NCI-H2196 treated with DMSO at 0.1 percent for 48 hours (cell line): ENCODE measurements at regions not wholly inside any gene's neighbourhood (a gene's known extent, or its start where the extent isn't known, plus 50 kb on each side); places are given as distances from the start of the nearest gene placed in this dataset.

Experiments used
- DNase-seq: peaks from one replicate; lab custom pipeline; 2025; ENCODE audit not compliant: unreplicated experiment; lab: John Stamatoyannopoulos, UW

DNA sequence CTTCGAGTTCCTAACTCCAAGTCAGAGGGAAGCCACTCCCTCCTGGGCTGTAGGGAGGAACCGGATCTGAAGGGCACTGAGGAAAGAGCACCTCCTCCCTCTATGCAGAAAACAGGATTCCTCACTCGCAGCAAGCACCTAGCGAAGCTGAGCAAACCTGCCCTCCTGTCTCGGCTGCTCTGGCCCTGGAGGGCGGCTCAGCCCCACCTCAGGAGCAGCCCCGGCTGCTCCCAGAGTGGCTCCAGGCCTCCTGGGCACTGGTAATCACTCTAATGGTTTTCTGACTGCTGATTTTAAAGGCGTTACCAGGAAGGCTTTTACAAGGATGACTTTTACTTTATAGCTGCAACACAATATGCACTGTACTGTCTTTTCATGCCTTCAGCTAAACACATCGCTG is 312.5 kb downstream of the TEX29 start:
- no peak for DNase-seq

DNA sequence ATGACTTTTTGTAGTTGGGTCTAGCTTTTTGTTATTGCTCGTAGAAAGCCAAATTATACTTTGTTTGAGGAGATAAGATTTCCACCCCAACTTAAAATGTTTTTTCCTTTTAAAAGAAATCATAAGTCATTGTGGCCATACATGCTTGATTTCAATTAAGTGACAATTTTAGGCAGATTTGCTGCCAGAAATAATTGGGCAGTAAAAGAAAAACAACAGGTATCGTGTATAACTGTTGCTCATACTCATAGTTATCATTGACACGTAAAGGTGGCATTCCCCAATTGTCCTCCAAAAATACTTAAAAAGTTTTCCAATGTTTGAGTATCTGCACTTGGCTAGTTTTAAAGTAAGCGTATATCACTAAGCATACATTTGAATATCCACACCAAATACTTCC is 313.0 kb downstream of the TEX29 start:
- no peak for DNase-seq

DNA sequence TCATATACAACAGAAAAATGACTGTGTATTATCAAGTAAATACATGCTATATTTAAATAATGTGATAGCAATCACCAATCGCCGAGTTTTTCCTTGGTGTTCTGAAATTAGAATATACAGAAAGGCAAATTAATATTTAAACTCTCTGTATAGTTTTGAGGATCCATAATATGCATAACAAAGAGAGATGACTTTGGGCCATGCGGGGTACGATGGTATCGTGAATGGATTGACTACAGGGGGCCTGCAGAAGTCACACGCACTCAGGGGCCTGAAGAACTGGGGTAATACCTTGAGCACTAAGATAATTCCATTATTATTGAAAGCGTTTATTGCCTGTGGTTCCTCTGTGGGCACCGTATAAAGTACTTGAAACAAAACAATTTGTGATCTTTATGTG is 314.0 kb downstream of the TEX29 start:
- no peak for DNase-seq

DNA sequence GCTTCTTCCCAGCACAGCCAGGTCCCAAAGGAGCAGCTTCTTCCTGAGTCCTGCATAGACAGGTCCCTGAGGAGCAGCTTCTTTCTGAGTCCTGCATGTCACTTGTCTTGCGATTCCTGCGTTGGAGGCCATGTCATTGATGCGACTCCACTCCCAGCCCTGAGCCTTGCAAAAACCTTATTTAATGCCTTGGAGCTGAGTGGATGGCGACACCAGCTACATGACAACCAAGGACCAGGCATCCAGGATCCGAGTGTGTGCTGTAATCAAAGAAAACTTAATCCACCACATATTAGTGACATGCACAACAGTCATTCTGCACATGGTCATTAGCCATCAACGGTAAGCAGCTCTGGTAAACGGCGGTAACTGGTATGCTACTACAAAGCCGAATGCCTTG is 315.8 kb downstream of the TEX29 start:
- no peak for DNase-seq

DNA sequence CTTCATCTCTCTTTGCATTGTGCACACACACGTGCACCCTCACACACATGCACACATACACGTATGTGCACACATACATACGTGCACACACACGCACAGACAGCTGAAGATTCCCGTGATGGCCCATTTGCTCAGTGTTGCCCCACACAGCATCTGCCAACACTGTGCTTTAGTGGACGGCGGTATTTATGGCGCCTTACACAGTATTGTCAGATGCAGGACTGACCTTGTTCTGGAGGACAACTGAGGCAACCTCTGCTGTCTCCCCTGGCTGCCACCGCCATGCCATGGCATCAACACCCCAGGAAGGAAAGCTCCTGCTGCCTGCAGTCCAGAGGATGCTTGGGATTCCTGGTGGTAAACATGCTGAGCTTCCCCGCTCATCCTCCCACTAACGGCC is 316.4 kb downstream of the TEX29 start:
- DNase-seq: no peak

DNA sequence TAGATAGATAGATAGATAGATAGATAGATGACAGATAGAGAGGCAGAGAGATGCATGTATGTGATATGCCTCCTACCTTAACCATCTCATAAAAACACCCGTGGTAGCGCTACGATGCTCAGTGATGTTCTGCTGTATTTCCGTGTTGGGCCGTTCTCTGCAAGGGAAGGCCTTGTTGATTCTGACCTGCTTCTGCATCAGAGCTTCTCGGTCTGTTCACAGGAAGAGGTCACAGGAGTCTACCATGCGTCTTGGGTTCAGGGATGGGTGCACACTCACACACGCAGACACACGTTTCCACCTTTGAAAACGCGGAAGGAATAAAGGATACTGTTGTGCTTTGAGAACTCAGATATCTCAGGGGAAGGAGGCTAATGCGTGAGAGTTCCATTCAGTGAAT is 316.9 kb downstream of the TEX29 start:
- no peak for DNase-seq

DNA sequence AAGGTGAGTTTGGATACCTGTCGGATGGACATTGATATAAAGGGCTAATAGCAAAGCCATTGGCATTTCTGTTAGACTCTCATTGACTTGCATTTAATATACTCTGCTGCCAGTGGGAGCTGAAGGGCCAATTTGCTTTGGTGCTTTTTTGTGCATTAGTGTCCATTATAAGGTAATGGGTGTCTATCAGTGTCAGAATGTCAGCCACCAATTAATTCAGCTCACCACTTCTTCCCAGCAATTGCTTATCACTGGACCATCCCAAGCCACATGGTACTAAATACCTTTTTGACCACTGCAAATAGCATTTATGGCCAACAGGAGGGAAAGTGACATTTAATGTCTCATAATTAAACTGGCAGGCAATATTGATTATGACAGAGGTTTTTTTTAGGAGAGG is 317.8 kb downstream of the TEX29 start:
- no peak for DNase-seq

DNA sequence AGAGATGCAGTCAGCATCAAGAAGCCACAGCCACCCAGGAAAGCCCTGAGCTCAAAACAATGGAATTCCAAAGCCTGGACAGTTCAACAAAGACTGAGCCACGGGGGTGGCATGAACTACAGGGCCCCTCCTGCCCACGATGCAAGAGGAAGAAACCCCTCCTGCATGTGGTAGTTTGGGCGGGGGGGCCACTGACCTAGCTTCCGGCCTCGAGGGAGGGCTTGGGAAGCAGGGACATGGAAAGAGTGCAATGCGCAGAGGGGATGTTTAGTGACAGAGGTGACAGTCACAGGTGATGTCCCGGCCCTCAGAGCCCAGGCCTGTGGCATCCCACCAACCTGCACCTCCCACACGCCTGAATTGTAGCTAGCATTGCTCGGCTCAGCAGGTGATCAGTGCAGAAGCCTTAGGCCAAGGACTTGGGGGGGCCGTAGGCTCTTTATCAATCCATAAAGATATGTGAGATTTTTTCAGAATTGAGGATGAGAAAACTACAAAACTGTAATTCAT is 318.8 kb downstream of the TEX29 start:
- no peak for DNase-seq

DNA sequence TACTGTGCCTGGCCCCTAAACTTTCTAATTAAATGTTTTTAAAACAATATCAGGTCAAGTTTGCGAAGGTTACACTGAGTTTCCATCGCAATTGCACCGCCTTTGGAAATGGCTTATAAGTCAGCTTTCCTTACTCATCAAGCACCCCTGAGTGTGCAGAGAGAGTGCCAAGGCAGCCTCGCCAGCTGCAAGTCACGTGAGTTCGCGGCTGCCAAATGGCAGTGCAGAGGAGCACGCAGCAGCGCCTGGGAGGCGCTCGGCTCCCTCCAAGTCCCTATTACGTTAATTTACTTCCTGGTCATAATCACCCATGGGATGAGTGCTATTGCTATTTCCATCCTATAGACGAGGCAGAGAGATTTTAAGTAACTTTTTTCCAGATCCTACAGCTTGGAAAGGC is 319.6 kb downstream of the TEX29 start:
- DNase-seq: no peak

DNA sequence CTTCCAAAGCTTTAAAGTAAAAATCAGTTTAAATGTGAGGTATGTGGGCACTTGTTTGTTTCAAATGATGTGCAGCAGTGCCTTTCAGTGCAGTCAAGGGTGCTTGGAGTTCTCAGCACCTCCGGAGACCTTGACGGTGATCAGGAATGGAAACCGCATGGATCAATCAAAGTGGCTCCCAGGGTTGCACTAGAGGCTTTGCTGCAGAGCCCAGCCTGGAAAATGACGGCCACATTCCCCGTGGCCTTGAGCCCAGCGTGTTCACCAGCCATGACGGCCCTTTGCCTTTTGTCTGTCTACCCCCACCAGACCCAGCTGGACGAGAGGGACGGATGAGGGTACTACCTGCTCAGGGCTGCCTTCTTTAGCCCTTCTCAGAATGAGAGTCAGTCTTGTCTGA is 320.0 kb downstream of the TEX29 start:
- no peak for DNase-seq

DNA sequence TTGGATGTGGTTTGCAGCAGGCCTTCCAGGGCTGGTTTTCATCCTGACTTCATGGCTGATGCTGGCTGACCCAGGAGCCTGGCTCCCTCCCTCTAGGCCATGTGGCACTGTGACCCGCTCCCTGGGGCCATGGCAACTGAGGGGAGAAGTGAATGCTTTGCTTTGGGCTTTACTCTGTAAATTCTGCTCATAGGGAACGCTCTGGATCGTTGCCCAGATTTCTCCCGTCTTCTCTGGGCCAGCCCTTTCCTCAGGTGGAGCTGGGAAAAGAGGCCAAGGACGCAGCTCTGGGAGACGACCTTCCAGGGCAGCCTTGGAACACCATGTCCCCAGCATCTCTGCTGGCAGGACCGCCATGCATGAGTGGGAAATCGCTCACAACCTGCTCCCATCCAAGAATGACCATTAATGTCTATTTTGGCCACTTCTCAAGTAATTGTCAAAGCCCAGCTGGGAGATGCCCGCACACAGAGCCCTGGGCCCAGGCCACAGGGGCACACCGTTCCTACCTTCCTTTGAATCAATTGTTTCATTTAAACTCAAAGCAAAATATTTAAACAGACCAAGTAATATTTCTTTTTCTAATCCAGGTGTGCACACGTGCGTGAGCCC is 321.8 kb downstream of the TEX29 start:
- no peak for DNase-seq

DNA sequence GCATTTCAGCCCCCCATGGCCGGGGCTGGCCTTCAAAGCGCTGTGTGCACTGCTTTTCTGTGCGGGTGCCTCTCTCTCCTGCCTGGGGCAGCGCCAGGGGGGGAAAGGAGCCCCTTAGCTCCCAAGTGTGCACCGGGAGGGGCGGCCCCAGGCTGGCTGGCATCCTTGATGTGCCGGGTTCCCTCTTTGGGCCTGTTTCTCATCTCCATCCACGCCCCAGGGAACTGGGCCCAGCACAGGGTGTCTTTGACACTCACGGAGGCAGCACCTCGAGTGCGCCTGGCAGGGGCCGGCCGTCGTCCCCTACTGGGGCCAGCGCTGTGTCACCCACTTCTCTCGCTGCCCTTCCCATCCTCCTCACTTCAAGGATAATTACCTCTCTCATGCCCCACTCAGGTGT is 324.3 kb downstream of the TEX29 start:
- DNase-seq: no peak

DNA sequence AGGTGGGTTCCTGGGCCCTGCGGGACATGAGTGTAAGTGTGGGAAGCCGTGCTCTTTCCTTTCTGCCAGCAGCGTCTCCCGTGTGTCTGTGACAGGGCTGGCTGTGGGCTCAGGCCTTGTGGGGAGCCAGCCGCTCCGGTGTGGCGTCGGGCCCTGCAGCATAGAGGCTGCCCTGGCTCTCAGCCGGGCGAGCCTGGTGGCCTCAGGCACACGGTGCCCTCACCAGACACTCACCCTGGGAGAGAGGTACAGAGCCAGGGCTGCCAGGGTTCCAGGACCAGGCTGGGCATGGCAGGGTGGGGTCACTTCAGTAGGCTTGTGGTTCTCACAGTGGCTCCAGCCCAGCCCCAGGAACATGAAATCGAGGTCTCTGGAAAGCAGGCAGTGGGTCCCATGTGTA is 324.8 kb downstream of the TEX29 start:
- no peak for DNase-seq

DNA sequence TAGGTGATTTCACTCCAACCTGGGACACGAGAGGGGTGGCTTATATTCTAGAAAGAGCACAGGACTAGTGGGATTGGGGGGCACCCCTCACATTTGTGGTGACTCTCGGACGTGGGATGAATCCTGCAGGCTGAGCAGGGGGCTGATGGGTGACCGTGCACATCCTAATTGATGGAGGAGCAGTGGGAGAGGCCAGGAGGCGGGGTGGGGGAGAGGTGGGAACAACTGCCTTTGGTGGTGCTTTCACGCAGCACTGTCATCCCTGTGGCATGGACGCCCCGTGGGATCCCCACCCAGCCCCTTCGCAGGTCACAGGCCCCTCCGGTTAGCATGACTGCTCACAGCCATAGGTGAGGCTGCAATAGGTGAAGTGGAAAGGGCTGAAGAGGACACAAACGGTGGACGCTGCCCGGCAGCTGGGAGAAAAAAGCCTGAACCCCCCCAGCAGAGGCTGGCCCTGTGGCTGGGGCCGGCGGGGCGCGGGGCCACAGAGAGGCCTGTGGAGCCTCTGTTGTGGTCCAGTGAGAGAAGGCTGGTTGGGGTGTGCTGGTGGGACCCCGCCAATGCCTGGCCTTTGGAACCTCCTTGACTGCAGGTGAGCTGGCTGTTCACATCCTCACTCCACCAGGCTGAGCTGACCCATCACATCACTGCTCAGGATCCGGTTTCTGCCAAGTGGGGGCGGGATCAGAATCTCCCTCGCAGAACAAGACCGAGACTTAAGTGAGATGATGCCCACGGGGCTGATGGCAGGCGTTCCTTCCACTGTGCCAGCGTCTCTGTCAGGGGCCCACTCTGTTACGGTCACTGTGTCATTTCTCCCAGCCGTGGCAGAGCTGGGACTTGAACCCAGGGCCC is 325.4 kb downstream of the TEX29 start:
- DNase-seq: no peak

DNA sequence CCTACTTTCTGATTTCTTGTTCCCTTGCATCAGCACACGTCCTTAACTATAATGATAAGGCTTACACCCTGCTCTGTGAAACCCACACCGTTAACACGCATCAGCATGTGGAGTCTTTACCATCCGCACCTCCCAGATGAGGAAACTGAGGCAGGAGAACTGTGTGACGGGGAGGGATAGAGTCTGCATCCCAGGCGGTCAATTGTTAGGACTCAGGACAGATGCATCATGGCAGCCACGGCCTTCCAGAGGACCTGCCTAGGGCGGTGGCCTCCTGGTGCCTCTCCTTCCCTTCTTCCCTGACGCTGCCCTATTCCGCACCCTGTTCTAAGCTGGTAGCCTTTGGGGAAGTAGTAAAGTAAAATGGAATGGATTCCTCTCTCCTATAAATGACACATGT is 326.0 kb downstream of the TEX29 start:
- no peak for DNase-seq

DNA sequence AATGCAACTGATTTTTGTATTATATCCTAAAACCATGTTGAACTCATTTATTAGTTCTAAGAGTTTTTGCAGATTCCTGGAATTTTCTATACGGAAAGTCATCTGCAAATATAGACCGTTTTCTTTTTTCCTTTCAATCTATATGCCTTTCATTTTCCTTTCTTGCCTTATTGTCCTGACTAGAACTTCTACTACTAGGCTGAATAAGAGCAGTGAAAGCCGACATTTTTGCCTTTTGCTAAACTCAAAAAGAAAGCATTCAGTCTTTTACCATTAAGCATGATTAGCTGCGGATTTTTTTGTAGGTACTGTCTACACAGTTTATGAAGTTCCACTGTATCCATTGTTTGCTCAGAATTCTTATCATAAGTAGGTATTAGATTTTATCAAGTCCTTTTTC is 328.4 kb downstream of the TEX29 start:
- DNase-seq: no peak

DNA sequence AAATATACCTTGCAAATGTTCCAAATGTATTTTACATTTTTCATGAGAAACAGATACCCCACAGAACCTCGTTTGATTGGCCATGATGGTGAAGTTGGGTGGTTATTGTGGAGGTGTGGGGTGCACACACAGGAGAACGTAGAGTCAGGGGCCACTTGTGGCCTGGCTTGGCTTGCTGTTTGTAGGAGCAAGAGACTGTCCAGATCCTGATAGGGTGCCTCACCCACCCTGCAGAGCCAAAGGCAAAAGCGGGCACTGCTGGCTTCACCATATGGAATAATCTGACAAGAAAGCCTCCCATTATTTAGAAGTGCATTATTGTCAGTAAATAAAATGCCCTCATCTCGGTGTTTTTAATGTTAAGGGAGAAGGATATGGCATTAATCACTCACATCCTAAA is 330.2 kb downstream of the TEX29 start:
- no peak for DNase-seq

DNA sequence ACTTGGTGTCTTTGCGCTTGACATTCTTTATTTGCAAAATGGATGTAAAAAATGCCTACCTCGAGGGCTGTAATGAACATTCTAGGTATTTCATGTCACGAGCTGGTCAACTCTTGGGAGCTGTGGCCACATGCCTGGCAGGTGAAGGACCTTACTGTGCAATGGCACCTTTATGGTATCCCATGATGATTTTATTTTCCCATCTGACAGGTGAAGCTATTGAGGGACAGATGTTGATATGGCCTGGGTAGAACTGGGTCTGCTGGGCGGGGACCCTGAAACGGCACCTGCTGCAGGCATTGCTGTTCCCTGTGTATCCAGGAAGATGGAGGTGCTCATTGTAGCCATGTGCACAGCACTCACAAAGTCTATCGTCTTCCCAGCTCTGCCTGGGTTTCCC is 332.2 kb downstream of the TEX29 start:
- DNase-seq: no peak

DNA sequence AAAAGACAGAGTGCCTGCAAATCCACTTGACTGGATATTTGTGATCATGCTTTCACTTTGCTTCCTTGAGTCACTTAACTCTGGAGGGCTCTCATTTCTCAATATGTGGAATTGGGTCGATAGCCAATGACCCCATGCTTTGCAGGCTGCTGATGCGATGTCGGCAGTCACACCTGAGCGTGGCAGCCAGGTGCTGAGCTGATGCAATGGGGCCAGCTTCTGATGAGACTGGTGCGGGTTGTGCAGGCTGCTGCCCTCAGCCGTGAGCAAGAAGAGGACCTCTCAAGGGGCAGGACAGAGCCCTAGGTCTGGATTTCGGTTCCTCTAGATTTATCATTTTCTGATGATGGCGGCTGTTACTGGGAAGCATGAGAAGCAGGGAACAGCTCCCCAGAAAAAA is 334.1 kb downstream of the TEX29 start:
- DNase-seq: no peak

DNA sequence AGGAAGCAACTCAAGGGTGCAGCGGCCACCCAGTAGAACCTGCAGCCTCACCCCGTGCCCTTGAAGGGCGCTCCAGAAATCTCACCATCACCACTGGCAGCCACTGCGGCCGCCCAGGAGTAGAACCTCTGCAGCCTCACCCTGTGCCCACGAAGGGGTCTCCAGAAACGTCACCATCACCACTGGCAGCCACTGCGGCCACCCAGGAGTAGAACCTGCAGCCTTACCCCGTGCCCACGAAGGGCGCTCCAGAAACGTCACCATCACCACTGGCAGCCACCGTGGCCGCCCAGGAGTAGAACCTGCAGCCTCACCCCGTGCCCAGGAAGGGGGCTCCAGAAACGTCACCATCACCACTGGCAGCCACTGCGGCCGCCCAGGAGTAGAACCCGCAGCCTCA is 336.0 kb downstream of the TEX29 start:
- no peak for DNase-seq

DNA sequence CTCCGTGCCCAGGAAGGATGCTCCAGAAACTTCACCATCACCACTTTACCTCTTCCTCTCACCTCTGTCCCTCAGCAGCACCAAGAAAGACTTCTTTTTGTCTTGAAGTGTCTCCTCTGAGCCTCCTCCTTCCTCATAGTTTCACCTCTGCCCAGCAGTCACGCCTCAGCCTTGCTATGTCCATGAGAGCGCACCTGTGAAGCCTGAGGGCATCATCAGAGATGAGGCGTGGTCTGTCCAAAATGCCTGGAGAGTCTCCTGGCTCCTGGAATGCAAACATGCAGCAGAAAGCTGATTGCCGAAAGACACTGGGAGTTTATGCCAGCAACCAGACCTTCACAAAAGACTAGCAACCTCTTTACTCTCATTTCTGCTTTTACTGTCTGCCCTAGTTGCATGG is 336.6 kb downstream of the TEX29 start:
- DNase-seq: no peak
